ENCODE measurements at regions not wholly inside any gene's neighbourhood (a gene's known extent, or its start where the extent isn't known, plus 50 kb on each side); places are given as distances from the start of the nearest gene placed in this dataset.

DNA sequence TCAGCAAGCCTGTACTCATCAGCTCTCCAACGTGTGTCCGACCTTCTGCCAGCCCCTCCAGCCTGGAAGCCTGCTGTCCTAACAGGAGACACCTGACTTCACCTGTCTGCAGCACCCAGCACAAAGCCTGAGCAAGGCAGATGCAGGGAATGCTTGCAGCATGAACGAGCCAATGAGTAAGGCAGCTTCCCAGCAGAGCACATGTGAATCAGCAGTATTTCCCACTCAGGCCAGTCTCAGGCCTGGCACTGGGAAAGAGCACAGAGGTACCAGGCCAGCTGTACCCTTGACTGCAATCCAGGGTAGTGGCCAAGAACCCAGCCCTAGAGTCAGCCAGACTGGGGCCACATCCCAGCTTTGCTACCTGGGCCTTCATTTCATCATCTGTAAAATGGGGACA, 120.8 kb downstream of the MAFB start:
- no peaks in the 10 kb centered on the region for H3K36me3 ChIP-seq (ENCODE audit: control insufficient read depth in 2 of 2, insufficient read depth in 1 of 2, low read length in 2 of 2)
- no peaks in the 10 kb centered on the region for H3K9me3 ChIP-seq (ENCODE audit: control insufficient read depth, insufficient read depth, low read depth, low read length)
- TF ChIP-seq OVOL3 (tag by site-specific recombination; IDR thresholded peaks at IDR 0.05) (no peak), ZNF221 (tag by site-specific recombination; IDR thresholded peaks at IDR 0.05; ENCODE audit: borderline replicate concordance) (no peak), ZNF785 (tag by site-specific recombination; IDR thresholded peaks at IDR 0.05) (no peak), ZNF391 (tag by site-specific recombination; IDR thresholded peaks at IDR 0.05; ENCODE audit: borderline replicate concordance, low read depth) (no peak), ZNF416 (tag by site-specific recombination; IDR thresholded peaks at IDR 0.05) (no peak), HOXC10 (CRISPR knock-in tag; IDR thresholded peaks at IDR 0.05) (no peak), ZBTB21 (tag by site-specific recombination; IDR thresholded peaks at IDR 0.05) (no peak)
- TF ChIP-seq, protein P1, sequence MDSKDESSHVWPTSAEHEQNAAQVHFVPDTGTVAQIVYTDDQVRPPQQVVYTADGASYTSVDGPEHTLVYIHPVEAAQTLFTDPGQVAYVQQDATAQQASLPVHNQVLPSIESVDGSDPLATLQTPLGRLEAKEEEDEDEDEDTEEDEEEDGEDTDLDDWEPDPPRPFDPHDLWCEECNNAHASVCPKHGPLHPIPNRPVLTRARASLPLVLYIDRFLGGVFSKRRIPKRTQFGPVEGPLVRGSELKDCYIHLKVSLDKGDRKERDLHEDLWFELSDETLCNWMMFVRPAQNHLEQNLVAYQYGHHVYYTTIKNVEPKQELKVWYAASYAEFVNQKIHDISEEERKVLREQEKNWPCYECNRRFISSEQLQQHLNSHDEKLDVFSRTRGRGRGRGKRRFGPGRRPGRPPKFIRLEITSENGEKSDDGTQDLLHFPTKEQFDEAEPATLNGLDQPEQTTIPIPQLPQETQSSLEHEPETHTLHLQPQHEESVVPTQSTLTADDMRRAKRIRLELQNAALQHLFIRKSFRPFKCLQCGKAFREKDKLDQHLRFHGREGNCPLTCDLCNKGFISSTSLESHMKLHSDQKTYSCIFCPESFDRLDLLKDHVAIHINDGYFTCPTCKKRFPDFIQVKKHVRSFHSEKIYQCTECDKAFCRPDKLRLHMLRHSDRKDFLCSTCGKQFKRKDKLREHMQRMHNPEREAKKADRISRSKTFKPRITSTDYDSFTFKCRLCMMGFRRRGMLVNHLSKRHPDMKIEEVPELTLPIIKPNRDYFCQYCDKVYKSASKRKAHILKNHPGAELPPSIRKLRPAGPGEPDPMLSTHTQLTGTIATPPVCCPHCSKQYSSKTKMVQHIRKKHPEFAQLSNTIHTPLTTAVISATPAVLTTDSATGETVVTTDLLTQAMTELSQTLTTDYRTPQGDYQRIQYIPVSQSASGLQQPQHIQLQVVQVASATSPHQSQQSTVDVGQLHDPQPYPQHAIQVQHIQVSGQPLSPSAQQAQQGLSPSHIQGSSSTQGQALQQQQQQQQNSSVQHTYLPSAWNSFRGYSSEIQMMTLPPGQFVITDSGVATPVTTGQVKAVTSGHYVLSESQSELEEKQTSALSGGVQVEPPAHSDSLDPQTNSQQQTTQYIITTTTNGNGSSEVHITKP (tag by site-specific recombination; IDR thresholded peaks at IDR 0.05): no peak
- TF ChIP-seq, protein P2, sequence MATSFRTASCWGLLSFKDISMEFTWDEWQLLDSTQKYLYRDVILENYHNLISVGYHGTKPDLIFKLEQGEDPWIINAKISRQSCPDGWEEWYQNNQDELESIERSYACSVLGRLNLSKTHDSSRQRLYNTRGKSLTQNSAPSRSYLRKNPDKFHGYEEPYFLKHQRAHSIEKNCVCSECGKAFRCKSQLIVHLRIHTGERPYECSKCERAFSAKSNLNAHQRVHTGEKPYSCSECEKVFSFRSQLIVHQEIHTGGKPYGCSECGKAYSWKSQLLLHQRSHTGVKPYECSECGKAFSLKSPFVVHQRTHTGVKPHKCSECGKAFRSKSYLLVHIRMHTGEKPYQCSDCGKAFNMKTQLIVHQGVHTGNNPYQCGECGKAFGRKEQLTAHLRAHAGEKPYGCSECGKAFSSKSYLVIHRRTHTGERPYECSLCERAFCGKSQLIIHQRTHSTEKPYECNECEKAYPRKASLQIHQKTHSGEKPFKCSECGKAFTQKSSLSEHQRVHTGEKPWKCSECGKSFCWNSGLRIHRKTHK (tag by site-specific recombination; IDR thresholded peaks at IDR 0.05): no peak
- TF ChIP-seq, protein P3, sequence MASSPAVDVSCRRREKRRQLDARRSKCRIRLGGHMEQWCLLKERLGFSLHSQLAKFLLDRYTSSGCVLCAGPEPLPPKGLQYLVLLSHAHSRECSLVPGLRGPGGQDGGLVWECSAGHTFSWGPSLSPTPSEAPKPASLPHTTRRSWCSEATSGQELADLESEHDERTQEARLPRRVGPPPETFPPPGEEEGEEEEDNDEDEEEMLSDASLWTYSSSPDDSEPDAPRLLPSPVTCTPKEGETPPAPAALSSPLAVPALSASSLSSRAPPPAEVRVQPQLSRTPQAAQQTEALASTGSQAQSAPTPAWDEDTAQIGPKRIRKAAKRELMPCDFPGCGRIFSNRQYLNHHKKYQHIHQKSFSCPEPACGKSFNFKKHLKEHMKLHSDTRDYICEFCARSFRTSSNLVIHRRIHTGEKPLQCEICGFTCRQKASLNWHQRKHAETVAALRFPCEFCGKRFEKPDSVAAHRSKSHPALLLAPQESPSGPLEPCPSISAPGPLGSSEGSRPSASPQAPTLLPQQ (tag by site-specific recombination; IDR thresholded peaks at IDR 0.05): no peak
- TF ChIP-seq, protein P4, sequence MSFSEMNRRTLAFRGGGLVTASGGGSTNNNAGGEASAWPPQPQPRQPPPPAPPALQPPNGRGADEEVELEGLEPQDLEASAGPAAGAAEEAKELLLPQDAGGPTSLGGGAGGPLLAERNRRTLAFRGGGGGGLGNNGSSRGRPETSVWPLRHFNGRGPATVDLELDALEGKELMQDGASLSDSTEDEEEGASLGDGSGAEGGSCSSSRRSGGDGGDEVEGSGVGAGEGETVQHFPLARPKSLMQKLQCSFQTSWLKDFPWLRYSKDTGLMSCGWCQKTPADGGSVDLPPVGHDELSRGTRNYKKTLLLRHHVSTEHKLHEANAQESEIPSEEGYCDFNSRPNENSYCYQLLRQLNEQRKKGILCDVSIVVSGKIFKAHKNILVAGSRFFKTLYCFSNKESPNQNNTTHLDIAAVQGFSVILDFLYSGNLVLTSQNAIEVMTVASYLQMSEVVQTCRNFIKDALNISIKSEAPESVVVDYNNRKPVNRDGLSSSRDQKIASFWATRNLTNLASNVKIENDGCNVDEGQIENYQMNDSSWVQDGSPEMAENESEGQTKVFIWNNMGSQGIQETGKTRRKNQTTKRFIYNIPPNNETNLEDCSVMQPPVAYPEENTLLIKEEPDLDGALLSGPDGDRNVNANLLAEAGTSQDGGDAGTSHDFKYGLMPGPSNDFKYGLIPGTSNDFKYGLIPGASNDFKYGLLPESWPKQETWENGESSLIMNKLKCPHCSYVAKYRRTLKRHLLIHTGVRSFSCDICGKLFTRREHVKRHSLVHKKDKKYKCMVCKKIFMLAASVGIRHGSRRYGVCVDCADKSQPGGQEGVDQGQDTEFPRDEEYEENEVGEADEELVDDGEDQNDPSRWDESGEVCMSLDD (tag by site-specific recombination; IDR thresholded peaks at IDR 0.05): no peak
- TF ChIP-seq, protein P5, sequence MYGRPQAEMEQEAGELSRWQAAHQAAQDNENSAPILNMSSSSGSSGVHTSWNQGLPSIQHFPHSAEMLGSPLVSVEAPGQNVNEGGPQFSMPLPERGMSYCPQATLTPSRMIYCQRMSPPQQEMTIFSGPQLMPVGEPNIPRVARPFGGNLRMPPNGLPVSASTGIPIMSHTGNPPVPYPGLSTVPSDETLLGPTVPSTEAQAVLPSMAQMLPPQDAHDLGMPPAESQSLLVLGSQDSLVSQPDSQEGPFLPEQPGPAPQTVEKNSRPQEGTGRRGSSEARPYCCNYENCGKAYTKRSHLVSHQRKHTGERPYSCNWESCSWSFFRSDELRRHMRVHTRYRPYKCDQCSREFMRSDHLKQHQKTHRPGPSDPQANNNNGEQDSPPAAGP (tag by site-specific recombination; IDR thresholded peaks at IDR 0.05): no peak
- ChIA-PET CTCF (interaction anchor here (0.6 kb wide), 1 partner anchor 10 kb away, joined by 3 read pairs; no protein-coding TSS in a partner anchor), POLR2A (no interaction called here)
- no peak overlapping the region for H3K27ac ChIP-seq (ENCODE audit: extremely low read depth, low read depth, low read length)
- H3K4me3 ChIP-seq (ENCODE audit: low read depth, low read length): no peak overlapping the region
- H3K4me1 ChIP-seq (ENCODE audit: control insufficient read depth, insufficient read depth, low read length): 0 out of 2 replicates have a peak, but pooled peaks cover under 1% of the 10 kb centered on the region

DNA sequence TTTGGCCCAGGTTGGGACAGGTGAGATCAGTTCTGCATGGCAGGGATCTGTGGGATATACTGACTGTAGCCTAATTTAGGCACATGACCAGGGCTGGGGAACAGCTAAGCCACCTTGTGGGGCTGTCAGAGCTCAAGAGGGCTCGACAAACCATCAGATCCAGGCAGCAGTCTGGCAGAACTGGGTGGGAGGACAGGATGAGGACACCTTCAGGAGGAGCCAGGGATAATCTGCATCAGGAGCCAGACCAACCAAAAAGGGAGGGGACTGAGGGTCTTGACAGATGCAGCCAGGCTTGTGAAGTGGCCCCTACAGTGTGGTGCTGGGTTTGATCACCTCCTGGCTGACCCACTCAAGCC, 123.4 kb downstream of the MAFB start:
- ChIA-PET CTCF (interaction anchor here (1.2 kb wide), 1 partner anchor 12 kb away, joined by 3 read pairs; no protein-coding TSS in a partner anchor), POLR2A (interaction anchor here (1.1 kb wide), 1 partner anchor 123 kb away, joined by 5 read pairs; the partner anchor contains the start of gene MAFB)
- TF ChIP-seq ZNF510 (tag by site-specific recombination; IDR thresholded peaks at IDR 0.05; ENCODE audit: insufficient replicate concordance) (no peak), ZNF37A (tag by site-specific recombination; IDR thresholded peaks at IDR 0.05) (no peak), ZFP41 (tag by site-specific recombination; IDR thresholded peaks at IDR 0.05; ENCODE audit: borderline replicate concordance) (no peak), ZSCAN16 (tag by site-specific recombination; IDR thresholded peaks at IDR 0.05) (no peak), ZNF791 (tag by site-specific recombination; IDR thresholded peaks at IDR 0.05) (no peak), ZBTB20 (tag by site-specific recombination; IDR thresholded peaks at IDR 0.05) (no peak), ZNF366 (tag by site-specific recombination; conservative IDR thresholded peaks at IDR 0.05) (no peak), ZNF626 (tag by site-specific recombination; IDR thresholded peaks at IDR 0.05) (no peak), ZBTB8A (tag by site-specific recombination; IDR thresholded peaks at IDR 0.05) (no peak), ZNF623 (tag by site-specific recombination; IDR thresholded peaks at IDR 0.05) (no peak)
- TF ChIP-seq, protein P6, sequence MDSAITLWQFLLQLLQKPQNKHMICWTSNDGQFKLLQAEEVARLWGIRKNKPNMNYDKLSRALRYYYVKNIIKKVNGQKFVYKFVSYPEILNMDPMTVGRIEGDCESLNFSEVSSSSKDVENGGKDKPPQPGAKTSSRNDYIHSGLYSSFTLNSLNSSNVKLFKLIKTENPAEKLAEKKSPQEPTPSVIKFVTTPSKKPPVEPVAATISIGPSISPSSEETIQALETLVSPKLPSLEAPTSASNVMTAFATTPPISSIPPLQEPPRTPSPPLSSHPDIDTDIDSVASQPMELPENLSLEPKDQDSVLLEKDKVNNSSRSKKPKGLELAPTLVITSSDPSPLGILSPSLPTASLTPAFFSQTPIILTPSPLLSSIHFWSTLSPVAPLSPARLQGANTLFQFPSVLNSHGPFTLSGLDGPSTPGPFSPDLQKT (IDR thresholded peaks at IDR 0.05; ENCODE audit: borderline replicate concordance, low read depth, low read length): no peak

More for the DNA sequence above, 123.4 kb downstream of the MAFB start:
- no peaks in the 10 kb centered on the region for H3K36me3 ChIP-seq (ENCODE audit: control insufficient read depth in 2 of 2, insufficient read depth in 1 of 2, low read length in 2 of 2)
- no peaks in the 10 kb centered on the region for H3K9me3 ChIP-seq (ENCODE audit: control insufficient read depth, insufficient read depth, low read depth, low read length)
- H3K27ac ChIP-seq (ENCODE audit: extremely low read depth, low read depth, low read length): no peak overlapping the region
- 0 out of 2 replicates have a peak, but pooled peaks cover 2% of the 10 kb centered on the region for H3K4me1 ChIP-seq (ENCODE audit: control insufficient read depth, insufficient read depth, low read length)
- no peak overlapping the region for H3K4me3 ChIP-seq (ENCODE audit: low read depth, low read length)

All from HEK293 (cell line).